Mucosa of descending colon (tissue), 3 donors: ENCODE measurements at regions not wholly inside any gene's neighbourhood (a gene's known extent, or its start where the extent isn't known, plus 50 kb on each side); places are given as distances from the start of the nearest gene placed in this dataset.

Experiments
- ATAC-seq: fragments of 200-7000 bp; cut with Tn5 transposase; one replicate; pipeline ENCODE4 v1.9.1; 2020; ENCODE audit warnings: mild to moderate bottlenecking, moderate library complexity
- DNase-seq, 3 donors: peaks; one replicate each; pipeline ENCODE4 v3.0.0-alpha.2; 2020
- H3K36me3 ChIP-seq: fragments of 200-600 bp; one replicate; pipeline ENCODE4 v1.8.0; 2021; ENCODE audit warnings: low read depth, mild to moderate bottlenecking
- H3K4me1 ChIP-seq: fragments of 200-600 bp; one replicate; pipeline ENCODE4 v1.8.0; 2021; ENCODE audit warnings: low read depth, mild to moderate bottlenecking
- H3K4me3 ChIP-seq: fragments of 200-600 bp; one replicate; pipeline ENCODE4 v1.8.0; 2021; ENCODE audit warnings: mild to moderate bottlenecking
- H3K9me3 ChIP-seq: fragments of 200-600 bp; one replicate; pipeline ENCODE4 v1.8.0; 2021; ENCODE audit warnings: mild to moderate bottlenecking
- CTCF ChIP-seq: fragments of 200-600 bp; IDR thresholded peaks from one replicate; pipeline ENCODE4 v1.8.0; 2022; ENCODE audit warnings: antibody characterized with exemption, mild to moderate bottlenecking
- intact Hi-C, 2 donors: fragments of 100-400 bp; cut with DNase I in 1 of 2; cut with micrococcal nuclease in 1 of 2; formaldehyde crosslinking; loops; one replicate each; pipeline versions ENCODE4 v1.11.0 to v1.11.1; 2022; cut with DNase I, micrococcal nuclease
- donor health status: DM: no; HTN: no; CAD: no; lungs with moderate emphysema.
- donor health status: DM: no; HTN: no; CAD: no.
- donor health status: DM: no; HTN: yes; CAD: no.

DNA sequence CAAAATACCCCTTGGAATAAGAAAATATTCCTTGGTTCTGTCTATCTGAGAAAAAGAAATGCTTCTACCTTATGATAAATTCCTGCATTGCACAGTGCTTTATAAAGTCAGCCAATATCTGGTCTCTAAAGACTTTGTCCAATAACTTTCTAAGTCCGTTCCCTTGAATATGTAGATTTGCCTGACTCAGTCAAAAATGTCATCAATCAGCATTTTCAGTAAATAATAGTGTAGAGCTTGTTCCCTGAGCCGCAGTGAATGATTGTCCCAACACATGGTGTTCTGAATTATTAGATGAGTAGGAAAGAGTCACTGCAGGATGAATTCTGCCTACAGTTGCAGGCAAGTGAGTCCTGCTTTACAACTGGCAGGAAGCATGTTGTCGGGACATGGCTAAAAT is 316.8 kb upstream of the RBMS1 start:
- no peak for DNase-seq
- ATAC-seq: no peak
- Histone ChIP-seq H3K4me3 (no peak overlapping the region), H3K36me3 (no peaks in the 10 kb centered on the region), H3K9me3 (no peaks in the 10 kb centered on the region), H3K4me1 (peaks cover 5% of the 10 kb centered on the region)
- intact Hi-C loops: no loop called here
- no peak for TF ChIP-seq CTCF

GRCh38 chr2:160812830-160813505 is 319.4 kb upstream of the RBMS1 start:
- H3K4me3 ChIP-seq: no peak overlapping the region
- intact Hi-C loops: no loop called here
- DNase-seq: no peak
- no peaks in the 10 kb centered on the region for H3K36me3 ChIP-seq
- peak; percentile 28 for ATAC-seq
- TF ChIP-seq CTCF: no peak
- peaks cover 5% of the 10 kb centered on the region for H3K4me1 ChIP-seq
- H3K9me3 ChIP-seq: no peaks in the 10 kb centered on the region

- H3K36me3 ChIP-seq: no peaks in the 10 kb centered on the region
- TF ChIP-seq CTCF: no peak
- no peak for DNase-seq
- ATAC-seq: no peak
- intact Hi-C loops: no loop called here
- no peaks in the 10 kb centered on the region for H3K9me3 ChIP-seq
- H3K4me1 ChIP-seq: peaks cover 5% of the 10 kb centered on the region
- H3K4me3 ChIP-seq: no peak overlapping the region
These were observed 319.9 kb upstream of the RBMS1 start for GRCh38 chr2:160813506-160813858.

- intact Hi-C loops: no loop called here
- Histone ChIP-seq H3K4me1 (peaks cover 5% of the 10 kb centered on the region), H3K4me3 (no peak overlapping the region), H3K9me3 (no peaks in the 10 kb centered on the region), H3K36me3 (no peaks in the 10 kb centered on the region)
- DNase-seq (peak in 1 of 3 donors; percentile 7), ATAC-seq (no peak)
- no peak for TF ChIP-seq CTCF
These were observed 323.4 kb upstream of the RBMS1 start for GRCh38 chr2:160816916-160817499.

- no peaks in the 10 kb centered on the region for H3K4me1 ChIP-seq
- ATAC-seq (no peak), DNase-seq (peak in 1 of 3 donors; percentile 16)
- no peak overlapping the region for H3K4me3 ChIP-seq
- intact Hi-C loops: no loop called here
- no peaks in the 10 kb centered on the region for H3K36me3 ChIP-seq
- no peak for TF ChIP-seq CTCF
- H3K9me3 ChIP-seq: peaks cover 13% of the 10 kb centered on the region
These were observed 327.1 kb upstream of the RBMS1 start for GRCh38 chr2:160820691-160821090.
